Adrenal gland (tissue), 9 donors: ENCODE measurements at regions not wholly inside any gene's neighbourhood (a gene's known extent, or its start where the extent isn't known, plus 50 kb on each side); places are given as distances from the start of the nearest gene placed in this dataset.

Experiments used
- DNase-seq, 7 donors: peaks; one replicate each; pipeline ENCODE4 v3.0.0-alpha.2; 2019 to 2020
- H3K27ac ChIP-seq, 5 donors: fragments of 200-600 bp; sonication (generic) in 4 of 5; 1 replicate in 3 of 5; 2 replicates in 2 of 5; pipeline versions ENCODE4 v1.5.1 to v1.8.0; 2016 to 2020; ENCODE audit warnings: mild to moderate bottlenecking in 1 of 5
- H3K27me3 ChIP-seq: fragments of 200-600 bp; 2 replicates; pipeline ENCODE4 v1.8.0; 2021
- H3K36me3 ChIP-seq, 2 donors: fragments of 200-600 bp; replicated peaks in 1 of 2; 1 replicate in 1 of 2; 2 replicates in 1 of 2; pipeline versions ENCODE4 v1.5.1 to v1.8.0; 2018 to 2022
- H3K4me1 ChIP-seq, 2 donors: fragments of 200-600 bp; replicated peaks in 1 of 2; 1 replicate in 1 of 2; 2 replicates in 1 of 2; pipeline versions ENCODE4 v1.5.1 to v1.8.0; 2018 to 2021
- H3K4me3 ChIP-seq, 4 donors: fragments of 200-600 bp; sonication (generic) in 3 of 4; one replicate each; pipeline ENCODE4 v1.5.1; 2016 to 2018
- H3K9me3 ChIP-seq, 3 donors: fragments of 200-600 bp; sonication (generic) in 1 of 3; replicated peaks in 1 of 3; 1 replicate in 2 of 3; 2 replicates in 1 of 3; pipeline versions ENCODE4 v1.5.1 to v1.8.0; 2016 to 2021
- POLR2A ChIP-seq, 2 donors: fragments of 450-650 bp; IDR thresholded peaks; one replicate each; pipeline ENCODE4 v1.6.1; 2017; ENCODE audit warnings: antibody characterized with exemption in 2 of 2, mild to moderate bottlenecking in 2 of 2, moderate library complexity in 1 of 2
- WGBS, 4 donors: extraction: QIAGEN DNeasy Blood & Tissue Kit in 2 of 4; methylation state at CpG; one replicate each; pipeline versions ENCODE4 v1.1.5 to v1.1.7; 2013 to 2017; 5-methylcytosine and 5-hydroxymethylcytosine counted together
- intact Hi-C, 2 donors: fragments of 100-400 bp; cut with DNase I; formaldehyde crosslinking; loops; one replicate each; pipeline versions ENCODE4 v1.14.1 to v1.15.0; 2022 to 2023
- TF ChIP-seq, protein P1 (sequence below), 6 experiments: fragments of 450-650 bp in 4 of 6; fragments of 200-600 bp in 2 of 6; sonication (generic) in 1 of 6; IDR thresholded peaks; 1 replicate in 5 of 6; 2 replicates in 1 of 6; pipeline versions ENCODE4 v1.5.1 to v1.8.0; 2016 to 2021; ENCODE audit warnings: antibody characterized with exemption in 6 of 6, mild to moderate bottlenecking in 2 of 6, moderate library complexity in 1 of 6
- donor health status: healthy with polysubstance abuse.
- donor health status: Bipolar disorder and iron deficiency.
- donor health status: DM: yes; HTN: yes; CAD: no.
- donor health status: DM: no; HTN: no; CAD: no.
- donor health status: DM: no; HTN: no; CAD: no.

DNA sequence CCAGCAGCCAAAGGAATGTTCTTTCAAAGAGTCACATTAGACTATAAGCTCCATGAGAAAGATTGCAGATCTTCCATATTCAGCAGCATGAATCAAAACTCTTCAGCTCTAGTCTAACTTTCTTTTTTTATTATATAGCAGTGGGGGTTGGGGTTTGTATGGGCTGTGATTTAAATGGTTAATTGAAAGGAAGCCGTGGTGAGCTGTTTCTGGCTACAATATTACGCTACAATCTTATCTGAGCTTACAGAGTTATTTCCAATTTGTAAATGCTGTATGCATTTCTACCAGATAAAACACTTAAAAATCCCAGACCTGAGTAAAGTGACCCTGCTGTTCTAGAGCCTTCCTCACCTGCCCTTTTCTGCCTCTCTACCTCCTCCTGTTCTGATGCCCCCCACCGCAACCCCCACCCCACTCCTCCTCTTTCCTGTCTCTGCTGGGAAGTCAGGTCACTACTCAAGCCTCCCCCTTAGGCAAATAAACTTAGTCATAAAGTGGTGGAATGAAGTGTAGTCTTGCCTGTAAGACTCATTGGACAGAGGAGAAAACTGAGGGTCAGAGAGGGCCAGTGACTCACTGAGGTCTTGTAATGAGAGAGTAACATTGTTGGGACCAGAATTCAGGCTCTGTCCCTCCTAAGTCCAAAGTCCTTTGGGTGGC lies 1089.5 kb downstream of the BCL11B start:
- no peak overlapping the region for H3K4me3 ChIP-seq
- H3K9me3 ChIP-seq = no peaks in the 10 kb centered on the region
- no peaks in the 10 kb centered on the region for H3K36me3 ChIP-seq
- intact Hi-C loops = no loop called here
- H3K4me1 ChIP-seq = no peaks in the 10 kb centered on the region
- no peak for DNase-seq
- peaks cover 5% of the 10 kb centered on the region for H3K27me3 ChIP-seq
- TF ChIP-seq, protein P1, sequence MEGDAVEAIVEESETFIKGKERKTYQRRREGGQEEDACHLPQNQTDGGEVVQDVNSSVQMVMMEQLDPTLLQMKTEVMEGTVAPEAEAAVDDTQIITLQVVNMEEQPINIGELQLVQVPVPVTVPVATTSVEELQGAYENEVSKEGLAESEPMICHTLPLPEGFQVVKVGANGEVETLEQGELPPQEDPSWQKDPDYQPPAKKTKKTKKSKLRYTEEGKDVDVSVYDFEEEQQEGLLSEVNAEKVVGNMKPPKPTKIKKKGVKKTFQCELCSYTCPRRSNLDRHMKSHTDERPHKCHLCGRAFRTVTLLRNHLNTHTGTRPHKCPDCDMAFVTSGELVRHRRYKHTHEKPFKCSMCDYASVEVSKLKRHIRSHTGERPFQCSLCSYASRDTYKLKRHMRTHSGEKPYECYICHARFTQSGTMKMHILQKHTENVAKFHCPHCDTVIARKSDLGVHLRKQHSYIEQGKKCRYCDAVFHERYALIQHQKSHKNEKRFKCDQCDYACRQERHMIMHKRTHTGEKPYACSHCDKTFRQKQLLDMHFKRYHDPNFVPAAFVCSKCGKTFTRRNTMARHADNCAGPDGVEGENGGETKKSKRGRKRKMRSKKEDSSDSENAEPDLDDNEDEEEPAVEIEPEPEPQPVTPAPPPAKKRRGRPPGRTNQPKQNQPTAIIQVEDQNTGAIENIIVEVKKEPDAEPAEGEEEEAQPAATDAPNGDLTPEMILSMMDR (IDR thresholded peaks at IDR 0.05) = no peak
- no peak for TF ChIP-seq POLR2A (IDR thresholded peaks at IDR 0.05)
- 35 to 43% (median 42%) methylated on average over 3 of the region's 3 CpGs for WGBS, 4 donors
- no peak overlapping the region for H3K27ac ChIP-seq

DNA sequence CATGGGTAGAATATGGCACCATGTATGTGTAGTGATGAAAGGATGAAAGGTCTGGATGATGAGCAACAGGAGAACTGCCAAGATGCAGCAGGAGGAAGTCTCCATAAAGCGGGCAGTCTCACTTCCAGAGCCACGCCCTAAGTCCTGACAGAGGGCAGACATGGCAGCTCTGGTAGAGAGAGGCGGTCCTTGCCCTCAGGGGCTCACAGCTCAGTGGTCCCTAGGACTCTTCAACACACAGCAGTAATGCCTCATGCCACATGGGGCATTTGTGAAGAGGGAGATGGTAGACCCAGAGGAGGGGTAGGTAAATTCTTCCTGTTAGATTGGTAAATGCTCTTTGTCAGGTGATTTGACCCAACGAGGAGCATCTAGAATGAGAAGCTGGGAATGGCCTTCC lies 1088.4 kb downstream of the BCL11B start:
- 71 to 96% (median 89%) methylated on average over 4 of the region's 4 CpGs for WGBS, 4 donors
- Histone ChIP-seq H3K4me1 (no peaks in the 10 kb centered on the region), H3K4me3 (no peak overlapping the region), H3K27me3 (peaks cover 5% of the 10 kb centered on the region), H3K27ac (no peak overlapping the region), H3K9me3 (no peaks in the 10 kb centered on the region), H3K36me3 (no peaks in the 10 kb centered on the region)
- no peak for TF ChIP-seq POLR2A (IDR thresholded peaks at IDR 0.05)
- TF ChIP-seq, protein P1 (IDR thresholded peaks at IDR 0.05) = no peak
- no peak for DNase-seq
- intact Hi-C loops = no loop called here

GRCh38 chr14:98184457-98184856 lies 1087.5 kb downstream of the BCL11B start:
- TF ChIP-seq, protein P1 (IDR thresholded peaks at IDR 0.05) = no peak
- no peak for TF ChIP-seq POLR2A (IDR thresholded peaks at IDR 0.05)
- Histone ChIP-seq H3K27ac (no peak overlapping the region), H3K36me3 (no peaks in the 10 kb centered on the region), H3K4me1 (no peaks in the 10 kb centered on the region), H3K27me3 (peaks cover 5% of the 10 kb centered on the region), H3K9me3 (no peaks in the 10 kb centered on the region), H3K4me3 (no peak overlapping the region)
- intact Hi-C loops = no loop called here
- no peak for DNase-seq
- WGBS, 4 donors = 73 to 78% (median 75%) methylated on average over 6 of the region's 6 CpGs

DNA sequence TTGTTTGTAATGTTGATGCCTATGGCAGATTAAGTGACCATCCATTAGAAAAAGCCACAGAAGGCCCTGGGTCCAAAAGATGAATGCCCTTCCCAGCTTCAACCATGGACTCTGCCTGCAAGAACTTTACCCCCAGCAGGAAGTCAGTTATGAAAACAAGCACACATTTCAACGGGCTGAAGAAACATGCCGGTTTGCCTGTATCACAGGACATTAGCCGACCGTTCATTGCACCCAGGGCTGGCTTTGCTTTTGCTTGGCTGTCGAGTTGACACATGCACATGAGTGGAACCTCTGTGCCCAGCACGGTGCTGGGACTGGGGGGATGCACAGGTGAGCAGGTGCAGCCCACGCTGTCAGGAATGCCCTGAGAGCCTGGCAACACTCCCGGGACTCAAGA lies 1087.0 kb downstream of the BCL11B start:
- TF ChIP-seq, protein P1 (IDR thresholded peaks at IDR 0.05) = no peak
- no peak for TF ChIP-seq POLR2A (IDR thresholded peaks at IDR 0.05)
- Histone ChIP-seq H3K4me3 (no peak overlapping the region), H3K36me3 (no peaks in the 10 kb centered on the region), H3K27ac (no peak overlapping the region), H3K4me1 (no peaks in the 10 kb centered on the region), H3K27me3 (peaks cover 5% of the 10 kb centered on the region), H3K9me3 (no peaks in the 10 kb centered on the region)
- intact Hi-C loops = no loop called here
- WGBS, 4 donors = 33 to 54% (median 47%) methylated on average over 8 of the region's 8 CpGs
- DNase-seq = no peak
